HG02571 (cell line): ENCODE measurements at regions not wholly inside any gene's neighbourhood (a gene's known extent, or its start where the extent isn't known, plus 50 kb on each side); places are given as distances from the start of the nearest gene placed in this dataset.
"Not testable (repeated sequence)": the region's sequence is repeated elsewhere in the genome, so short reads cannot be mapped to it uniquely, and the experiment has no call there.

Experiments used
- ATAC-seq: cut with Tn5 transposase; IDR thresholded peaks from one replicate; pipeline ENCODE4 v1.9.1; 2021; ENCODE audit warnings: mild to moderate bottlenecking, moderate library complexity; ENCODE audit not compliant: unreplicated experiment

GRCh38 chr2:215889240-215889969, 123.9 kb downstream of the MREG start:
- ATAC-seq, result not testable (repeated sequence)

- no peak for ATAC-seq
These were observed 124.7 kb downstream of the MREG start for GRCh38 chr2:215888680-215889079.

GRCh38 chr2:215887303-215887702, 126.0 kb downstream of the MREG start:
- no peak for ATAC-seq

GRCh38 chr2:215886022-215886421, 127.3 kb downstream of the MREG start:
- ATAC-seq, result no peak

GRCh38 chr2:215885536-215885935, 127.8 kb downstream of the MREG start:
- no peak for ATAC-seq

- ATAC-seq, result no peak
These were observed 128.8 kb downstream of the MREG start for GRCh38 chr2:215884451-215885087.

- peak; percentile 48 for ATAC-seq
These were observed 129.6 kb downstream of the MREG start for GRCh38 chr2:215883799-215884198.

GRCh38 chr2:215882689-215883088, 130.7 kb downstream of the MREG start:
- ATAC-seq, result no peak

- no peak for ATAC-seq
These were observed 131.8 kb downstream of the MREG start for GRCh38 chr2:215881582-215881981.

GRCh38 chr2:215880970-215881369, 132.4 kb downstream of the MREG start:
- ATAC-seq, result peak; percentile 79

- no peak for ATAC-seq
These were observed 133.1 kb downstream of the MREG start for GRCh38 chr2:215879977-215880940.

- no peak for ATAC-seq
These were observed 134.0 kb downstream of the MREG start for GRCh38 chr2:215879331-215879730.

GRCh38 chr2:215878476-215879063, 134.8 kb downstream of the MREG start:
- ATAC-seq, result no peak

GRCh38 chr2:215876937-215877238, 136.5 kb downstream of the MREG start:
- no peak for ATAC-seq

GRCh38 chr2:215876139-215876936, 137.0 kb downstream of the MREG start:
- ATAC-seq, result no peak

GRCh38 chr2:215874418-215874817, 138.9 kb downstream of the MREG start:
- no peak for ATAC-seq

GRCh38 chr2:215870986-215871385, 142.4 kb downstream of the MREG start:
- ATAC-seq, result peak; percentile 56

GRCh38 chr2:215870088-215870490, 143.3 kb downstream of the MREG start:
- ATAC-seq, result no peak

- ATAC-seq, result no peak
These were observed 144.4 kb downstream of the MREG start for GRCh38 chr2:215868846-215869543.

GRCh38 chr2:215866606-215867005, 146.7 kb downstream of the MREG start:
- ATAC-seq, result no peak
